Osteoblast (primary cell): ENCODE measurements at regions not wholly inside any gene's neighbourhood (a gene's known extent, or its start where the extent isn't known, plus 50 kb on each side); places are given as distances from the start of the nearest gene placed in this dataset.

Source experiments
- DNase-seq: peaks from one replicate; pipeline ENCODE4 v3.0.0; 2011; ENCODE audit warnings: low spot score, mixed read lengths; ENCODE audit not compliant: insufficient read length; ENCODE audit errors: missing footprints
- H2AFZ ChIP-seq: 2 replicates; pipeline ENCODE4 v1.6.0; 2011; ENCODE audit warnings: mild to moderate bottlenecking, low read length
- H3K27ac ChIP-seq: 2 replicates; pipeline ENCODE4 v1.5.1; 2011; ENCODE audit warnings: mild to moderate bottlenecking, low read depth, low read length, moderate library complexity
- H3K27me3 ChIP-seq: 2 replicates; pipeline ENCODE4 v1.6.0; 2012; ENCODE audit warnings: mild to moderate bottlenecking, control low read depth, inconsistent platforms, low read length, moderate library complexity; ENCODE audit not compliant: insufficient read depth
- H3K36me3 ChIP-seq: 2 replicates; pipeline ENCODE4 v1.5.1; 2011; ENCODE audit warnings: mild to moderate bottlenecking, low read length, control low read depth, moderate library complexity; ENCODE audit not compliant: insufficient read depth
- H3K4me1 ChIP-seq: 2 replicates; pipeline ENCODE4 v1.5.1; 2011; ENCODE audit warnings: mild to moderate bottlenecking, low read length, control low read depth, moderate library complexity; ENCODE audit not compliant: insufficient read depth
- H3K4me2 ChIP-seq: 2 replicates; pipeline ENCODE4 v1.6.0; 2011; ENCODE audit warnings: mild to moderate bottlenecking, low read length; ENCODE audit not compliant: insufficient read depth
- H3K4me3 ChIP-seq: fragments of 200-600 bp; sonication (generic); 3 replicates; pipeline ENCODE4 v1.5.1; 2012; ENCODE audit warnings: mild to moderate bottlenecking, low read length, inconsistent platforms; ENCODE audit not compliant: insufficient read depth
- H3K79me2 ChIP-seq: 2 replicates; pipeline ENCODE4 v1.6.0; 2012; ENCODE audit warnings: mild to moderate bottlenecking, low read length, control low read depth, inconsistent platforms; ENCODE audit not compliant: insufficient read depth
- H3K9me3 ChIP-seq: 2 replicates; pipeline ENCODE4 v1.5.1; 2011; ENCODE audit warnings: low read depth, low read length, control low read depth
- H4K20me1 ChIP-seq: 2 replicates; pipeline ENCODE4 v1.6.0; 2012; ENCODE audit warnings: mild to moderate bottlenecking, low read length, control low read depth; ENCODE audit not compliant: insufficient read depth
- CTCF ChIP-seq: IDR thresholded peaks from 2 replicates; pipeline ENCODE4 v1.5.1; 2011; ENCODE audit warnings: mild to moderate bottlenecking, low read depth, low read length, moderate library complexity; ENCODE audit errors: extremely low read depth

GRCh38 chr20:24732076-24732475, 217.0 kb upstream of the CST7 start:
- Histone ChIP-seq H3K27ac (no peak overlapping the region), H3K4me1 (no peaks in the 10 kb centered on the region)

GRCh38 chr20:24732599-24732998, 216.5 kb upstream of the CST7 start:
- H3K27me3 ChIP-seq = no peaks in the 10 kb centered on the region
- H3K9me3 ChIP-seq = no peaks in the 10 kb centered on the region
- no peak overlapping the region for H3K4me3 ChIP-seq
- no peak overlapping the region for H3K27ac ChIP-seq
- no peaks in the 10 kb centered on the region for H4K20me1 ChIP-seq
- TF ChIP-seq CTCF = no peak
- H3K36me3 ChIP-seq = no peaks in the 10 kb centered on the region
- no peaks in the 10 kb centered on the region for H3K4me1 ChIP-seq
- H3K4me2 ChIP-seq = no peak overlapping the region
- no peak overlapping the region for H2AFZ ChIP-seq
- no peak for DNase-seq
- H3K79me2 ChIP-seq = no peaks in the 10 kb centered on the region

More at GRCh38 chr20:24732076-24732475, 217.0 kb upstream of the CST7 start:
- Histone ChIP-seq H2AFZ (no peak overlapping the region), H3K4me3 (no peak overlapping the region), H3K36me3 (no peaks in the 10 kb centered on the region), H3K79me2 (no peaks in the 10 kb centered on the region), H4K20me1 (no peaks in the 10 kb centered on the region), H3K9me3 (no peaks in the 10 kb centered on the region), H3K4me2 (no peak overlapping the region), H3K27me3 (no peaks in the 10 kb centered on the region)
- no peak for TF ChIP-seq CTCF
- DNase-seq = no peak

GRCh38 chr20:24733416-24733815, 215.7 kb upstream of the CST7 start:
- Histone ChIP-seq H3K4me1 (no peaks in the 10 kb centered on the region), H3K4me2 (no peak overlapping the region), H3K36me3 (no peaks in the 10 kb centered on the region), H3K27me3 (no peaks in the 10 kb centered on the region), H3K27ac (no peak overlapping the region), H3K9me3 (no peaks in the 10 kb centered on the region), H4K20me1 (no peaks in the 10 kb centered on the region), H3K4me3 (no peak overlapping the region), H2AFZ (no peak overlapping the region), H3K79me2 (no peaks in the 10 kb centered on the region)
- no peak for TF ChIP-seq CTCF
- DNase-seq = no peak

- no peak for TF ChIP-seq CTCF
- Histone ChIP-seq H3K27me3 (no peaks in the 10 kb centered on the region), H2AFZ (no peak overlapping the region), H4K20me1 (no peaks in the 10 kb centered on the region), H3K36me3 (no peaks in the 10 kb centered on the region), H3K79me2 (no peaks in the 10 kb centered on the region), H3K27ac (no peak overlapping the region), H3K4me2 (no peak overlapping the region), H3K4me1 (no peaks in the 10 kb centered on the region), H3K4me3 (no peak overlapping the region), H3K9me3 (no peaks in the 10 kb centered on the region)
- no peak for DNase-seq
Observed at GRCh38 chr20:24734139-24734538, 214.9 kb upstream of the CST7 start.
